Pancreas (tissue), 10 donors: ENCODE measurements at regions not wholly inside any gene's neighbourhood (a gene's known extent, or its start where the extent isn't known, plus 50 kb on each side); places are given as distances from the start of the nearest gene placed in this dataset.

Experiments
- ATAC-seq, 4 donors: fragments of 200-7000 bp; cut with Tn5 transposase; one replicate each; pipeline versions ENCODE4 v1.8.0 to v1.9.1; 2020; ENCODE audit warnings: mild to moderate bottlenecking in 4 of 4, moderate library complexity in 4 of 4
- DNase-seq, 6 donors: peaks; one replicate each; pipeline ENCODE4 v3.0.0-alpha.2; 2020
- FAIRE-seq: peaks from 2 replicates; lab custom pipeline; 2012; peaks lifted over from hg19 to GRCh38; lab: Jason Lieb, UNC
- H3K27ac ChIP-seq, 4 donors: fragments of 200-600 bp; sonication (generic); 1 replicate in 3 of 4; 2 replicates in 1 of 4; pipeline versions ENCODE4 v1.5.0 to v1.8.0; 2020
- H3K27me3 ChIP-seq, 4 donors: fragments of 200-600 bp; one replicate each; pipeline ENCODE4 v1.8.0; 2021
- H3K36me3 ChIP-seq, 3 donors: fragments of 200-600 bp; sonication (generic) in 1 of 3; one replicate each; pipeline versions ENCODE4 v1.5.0 to v1.8.0; 2020 to 2021
- H3K4me1 ChIP-seq, 3 donors: fragments of 200-600 bp; one replicate each; pipeline ENCODE4 v1.8.0; 2021
- H3K4me3 ChIP-seq, 4 donors: fragments of 200-600 bp; sonication (generic) in 2 of 4; one replicate each; pipeline versions ENCODE4 v1.5.0 to v1.8.0; 2020 to 2021
- H3K9me3 ChIP-seq, 4 donors: fragments of 200-600 bp; one replicate each; pipeline ENCODE4 v1.8.0; 2021
- WGBS, 2 donors: extraction: QIAGEN DNeasy Blood & Tissue Kit; methylation state at CpG; one replicate each; pipeline ENCODE4 v1.1.7; 2013; 5-methylcytosine and 5-hydroxymethylcytosine counted together
- intact Hi-C, 3 donors: fragments of 100-400 bp; cut with DNase I; formaldehyde crosslinking; loops; one replicate each; pipeline versions ENCODE4 v1.11.1 to v1.14.2; 2022
- TF ChIP-seq, protein P1 (sequence below), 4 donors: fragments of 200-600 bp; sonication (generic) in 3 of 4; IDR thresholded peaks; one replicate each; pipeline versions ENCODE4 v1.5.0 to v1.8.0; 2021; ENCODE audit warnings: antibody characterized with exemption in 4 of 4
- donor health status: healthy with polysubstance abuse.
- donor health status: DM: no; HTN: no; CAD: no; lungs with moderate emphysema.
- donor health status: DM: no; HTN: no; CAD: no.
- donor health status: control.
- donor health status: control.
- donor health status: Bipolar disorder and iron deficiency.
- donor health status: DM: yes; HTN: yes; CAD: no.
- donor health status: DM: no; HTN: no; CAD: no.
- donor health status: DM: no; HTN: no; CAD: no.
- donor health status: DM: yes; HTN: yes; CAD: no.

- H3K27ac ChIP-seq, result no peak overlapping the region
- H3K9me3 ChIP-seq, result no peaks in the 10 kb centered on the region
- intact Hi-C loops, result no loop called here
- H3K36me3 ChIP-seq, result no peaks in the 10 kb centered on the region
- DNase-seq (no peak), FAIRE-seq (no peak), ATAC-seq (no peak)
- TF ChIP-seq, protein P1, sequence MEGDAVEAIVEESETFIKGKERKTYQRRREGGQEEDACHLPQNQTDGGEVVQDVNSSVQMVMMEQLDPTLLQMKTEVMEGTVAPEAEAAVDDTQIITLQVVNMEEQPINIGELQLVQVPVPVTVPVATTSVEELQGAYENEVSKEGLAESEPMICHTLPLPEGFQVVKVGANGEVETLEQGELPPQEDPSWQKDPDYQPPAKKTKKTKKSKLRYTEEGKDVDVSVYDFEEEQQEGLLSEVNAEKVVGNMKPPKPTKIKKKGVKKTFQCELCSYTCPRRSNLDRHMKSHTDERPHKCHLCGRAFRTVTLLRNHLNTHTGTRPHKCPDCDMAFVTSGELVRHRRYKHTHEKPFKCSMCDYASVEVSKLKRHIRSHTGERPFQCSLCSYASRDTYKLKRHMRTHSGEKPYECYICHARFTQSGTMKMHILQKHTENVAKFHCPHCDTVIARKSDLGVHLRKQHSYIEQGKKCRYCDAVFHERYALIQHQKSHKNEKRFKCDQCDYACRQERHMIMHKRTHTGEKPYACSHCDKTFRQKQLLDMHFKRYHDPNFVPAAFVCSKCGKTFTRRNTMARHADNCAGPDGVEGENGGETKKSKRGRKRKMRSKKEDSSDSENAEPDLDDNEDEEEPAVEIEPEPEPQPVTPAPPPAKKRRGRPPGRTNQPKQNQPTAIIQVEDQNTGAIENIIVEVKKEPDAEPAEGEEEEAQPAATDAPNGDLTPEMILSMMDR (IDR thresholded peaks at IDR 0.05), result no peak
- H3K27me3 ChIP-seq, result peaks cover 0 to 4% (median 0%) of the 10 kb centered on the region in 4 donors
- no peak overlapping the region for H3K4me3 ChIP-seq
- 73 to 83% methylated on average over 9 of the region's 9 CpGs for WGBS, 2 donors
- H3K4me1 ChIP-seq, result peaks cover 0 to 5% (median 5%) of the 10 kb centered on the region in 3 donors
These were observed 106.0 kb downstream of the ERCC5 start for GRCh38 chr13:102951808-102952207.

- no peak for DNase-seq
- intact Hi-C loops, result no loop called here
These were observed 102.0 kb downstream of the ERCC5 start for GRCh38 chr13:102947745-102948405.

DNA sequence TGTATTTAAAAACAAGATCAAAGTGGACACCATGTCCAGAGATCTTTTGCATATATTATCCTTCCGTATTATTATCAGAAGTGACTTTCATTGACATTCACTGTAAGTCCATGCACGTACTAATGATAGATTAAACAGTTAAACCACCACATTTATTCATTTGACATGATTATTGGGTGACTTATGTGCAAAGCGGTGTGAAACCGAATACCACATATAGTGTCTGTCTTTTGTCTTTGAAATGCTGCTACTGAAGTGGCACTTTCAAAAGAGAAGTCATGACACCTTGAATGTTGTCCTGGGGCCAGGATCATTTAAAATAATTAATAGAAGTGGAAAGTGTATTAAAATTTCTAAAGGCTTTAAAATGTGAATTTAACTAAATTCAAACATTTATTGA, 100.1 kb downstream of the ERCC5 start:
- ATAC-seq, result no peak
- no peak overlapping the region for H3K4me3 ChIP-seq
- no peak for FAIRE-seq
- H3K36me3 ChIP-seq, result no peaks in the 10 kb centered on the region
- no peak overlapping the region for H3K27ac ChIP-seq
- TF ChIP-seq, protein P1 (IDR thresholded peaks at IDR 0.05), result no peak
- H3K9me3 ChIP-seq, result no peaks in the 10 kb centered on the region
- intact Hi-C loops, result no loop called here
- peaks cover 0 to 5% (median 5%) of the 10 kb centered on the region in 3 donors for H3K4me1 ChIP-seq
- DNase-seq, result no peak
- 58 to 59% methylated on average over 4 of the region's 4 CpGs for WGBS, 2 donors
- peaks cover 0 to 4% (median 0%) of the 10 kb centered on the region in 4 donors for H3K27me3 ChIP-seq

More at GRCh38 chr13:102947745-102948405, 102.0 kb downstream of the ERCC5 start:
- ATAC-seq (peak in 3 of 4 donors; percentile 30 to 45 (median 35)), FAIRE-seq (no peak)
- WGBS, 2 donors, result 36 to 38% methylated on average over 8 of the region's 8 CpGs
- no peak overlapping the region for H3K4me3 ChIP-seq
- H3K36me3 ChIP-seq, result no peaks in the 10 kb centered on the region
- TF ChIP-seq, protein P1 (IDR thresholded peaks at IDR 0.05), result no peak
- no peak overlapping the region for H3K27ac ChIP-seq
- H3K9me3 ChIP-seq, result no peaks in the 10 kb centered on the region
- peaks cover 0 to 5% (median 5%) of the 10 kb centered on the region in 3 donors for H3K4me1 ChIP-seq
- peaks cover 0 to 4% (median 0%) of the 10 kb centered on the region in 4 donors for H3K27me3 ChIP-seq

DNA sequence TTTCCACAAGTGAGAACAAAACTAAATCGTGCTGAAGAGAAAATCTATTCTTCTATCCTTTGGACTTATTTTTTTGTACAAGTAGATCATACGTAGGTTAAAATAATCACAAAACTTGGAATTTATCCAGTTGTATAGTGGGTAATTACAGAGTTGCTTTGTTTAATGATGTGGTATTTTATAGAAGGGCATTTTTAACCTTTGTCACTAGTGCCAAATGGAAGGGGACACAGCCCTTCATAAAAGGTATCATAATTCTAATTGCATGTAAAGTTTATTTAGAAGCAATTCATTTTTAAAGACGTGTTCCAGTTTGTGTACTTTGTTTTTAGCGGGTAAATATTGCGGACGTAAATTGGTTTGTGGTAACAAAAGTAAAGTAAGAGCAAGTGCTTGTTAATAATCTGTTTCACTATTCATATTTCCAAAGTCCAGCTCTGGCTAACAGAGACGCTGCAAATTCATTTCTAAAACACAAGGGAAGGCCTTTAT, 99.5 kb downstream of the ERCC5 start:
- DNase-seq (no peak), ATAC-seq (no peak), FAIRE-seq (no peak)
- H3K27me3 ChIP-seq, result peaks cover 0 to 4% (median 0%) of the 10 kb centered on the region in 4 donors
- H3K27ac ChIP-seq, result no peak overlapping the region
- H3K4me1 ChIP-seq, result peaks cover 0 to 5% (median 5%) of the 10 kb centered on the region in 3 donors
- no peaks in the 10 kb centered on the region for H3K9me3 ChIP-seq
- H3K36me3 ChIP-seq, result no peaks in the 10 kb centered on the region
- TF ChIP-seq, protein P1 (IDR thresholded peaks at IDR 0.05), result no peak
- intact Hi-C loops, result no loop called here
- 53 to 68% methylated on average over 7 of the region's 7 CpGs for WGBS, 2 donors
- H3K4me3 ChIP-seq, result no peak overlapping the region

- intact Hi-C loops, result no loop called here
- 46% methylated on average over 2 of the region's 2 CpGs for WGBS, 2 donors
- H3K4me3 ChIP-seq, result no peak overlapping the region
- H3K4me1 ChIP-seq, result peaks cover 0 to 5% (median 5%) of the 10 kb centered on the region in 3 donors
- ATAC-seq (no peak), FAIRE-seq (no peak), DNase-seq (no peak)
- TF ChIP-seq, protein P1 (IDR thresholded peaks at IDR 0.05), result no peak
- no peak overlapping the region for H3K27ac ChIP-seq
- no peaks in the 10 kb centered on the region for H3K9me3 ChIP-seq
- peaks cover 0 to 3% (median 0%) of the 10 kb centered on the region in 4 donors for H3K27me3 ChIP-seq
- H3K36me3 ChIP-seq, result no peaks in the 10 kb centered on the region
These were observed 99.0 kb downstream of the ERCC5 start for GRCh38 chr13:102944821-102945220.
